Neural progenitor cell (in vitro differentiated cells): ENCODE measurements at regions not wholly inside any gene's neighbourhood (a gene's known extent, or its start where the extent isn't known, plus 50 kb on each side); places are given as distances from the start of the nearest gene placed in this dataset.

ENCODE experiments used
- CTCF ChIP-seq: fragments of 200-600 bp; sonication (generic); IDR thresholded peaks from 2 replicates; pipeline ENCODE4 v1.5.1; 2017; ENCODE audit warnings: antibody characterized with exemption, mild to moderate bottlenecking
- EZH2 ChIP-seq: fragments of 200-600 bp; sonication (generic); IDR thresholded peaks from 2 replicates; pipeline ENCODE4 v1.6.1; 2017; ENCODE audit warnings: antibody characterized with exemption, mild to moderate bottlenecking, moderate library complexity
- EZH2phosphoT487 ChIP-seq: fragments of 200-600 bp; sonication (generic); IDR thresholded peaks from 2 replicates; pipeline ENCODE4 v1.6.1; 2017; ENCODE audit warnings: antibody characterized with exemption

- no peak for TF ChIP-seq CTCF
- no peak for TF ChIP-seq EZH2phosphoT487
- TF ChIP-seq EZH2: no peak
Measured at GRCh38 chr2:213227458-213227857, 56.8 kb upstream of the SPAG16 start.
